Naive B cell (primary cell): ENCODE measurements at regions not wholly inside any gene's neighbourhood (a gene's known extent, or its start where the extent isn't known, plus 50 kb on each side); places are given as distances from the start of the nearest gene placed in this dataset.

ENCODE experiments used
- ATAC-seq, 2 donors: fragments of 150-1000 bp; cut with Tn5 transposase; 2 replicates each; pipeline ENCODE4 v1.10.0; 2021; ENCODE audit warnings: low read depth in 2 of 2, mild to moderate bottlenecking in 2 of 2, moderate library complexity in 2 of 2
- DNase-seq: peaks from one replicate; pipeline ENCODE4 v3.0.0; 2022
- H3K27ac Mint-ChIP-seq, 6 donors: one replicate each; pipeline ENCODE4 v1.8.0; 2020 to 2022; ENCODE audit warnings: mild to moderate bottlenecking in 6 of 6, mixed read lengths in 6 of 6, moderate library complexity in 5 of 6, inconsistent platforms in 2 of 6
- H3K27me3 Mint-ChIP-seq, 3 donors: one replicate each; pipeline ENCODE4 v1.8.0; 2021 to 2022; ENCODE audit warnings: mixed read lengths in 3 of 3, mild to moderate bottlenecking in 1 of 3
- H3K36me3 Mint-ChIP-seq, 2 donors: one replicate each; pipeline ENCODE4 v1.8.0; 2020 to 2022; ENCODE audit warnings: mixed read lengths in 2 of 2, inconsistent platforms in 1 of 2, mild to moderate bottlenecking in 1 of 2
- H3K4me1 Mint-ChIP-seq, 3 donors: one replicate each; pipeline ENCODE4 v1.8.0; 2020 to 2022; ENCODE audit warnings: mixed read lengths in 3 of 3, inconsistent platforms in 1 of 3, mild to moderate bottlenecking in 1 of 3, moderate library complexity in 1 of 3
- H3K4me3 Mint-ChIP-seq, 8 donors: one replicate each; pipeline ENCODE4 v1.8.0; 2020 to 2022; ENCODE audit warnings: mild to moderate bottlenecking in 8 of 8, mixed read lengths in 8 of 8, moderate library complexity in 8 of 8, inconsistent platforms in 2 of 8
- H3K9me3 Mint-ChIP-seq, 7 donors: one replicate each; pipeline ENCODE4 v1.8.0; 2020 to 2022; ENCODE audit warnings: mixed read lengths in 7 of 7, mild to moderate bottlenecking in 5 of 7, inconsistent platforms in 2 of 7, moderate library complexity in 1 of 7

DNA sequence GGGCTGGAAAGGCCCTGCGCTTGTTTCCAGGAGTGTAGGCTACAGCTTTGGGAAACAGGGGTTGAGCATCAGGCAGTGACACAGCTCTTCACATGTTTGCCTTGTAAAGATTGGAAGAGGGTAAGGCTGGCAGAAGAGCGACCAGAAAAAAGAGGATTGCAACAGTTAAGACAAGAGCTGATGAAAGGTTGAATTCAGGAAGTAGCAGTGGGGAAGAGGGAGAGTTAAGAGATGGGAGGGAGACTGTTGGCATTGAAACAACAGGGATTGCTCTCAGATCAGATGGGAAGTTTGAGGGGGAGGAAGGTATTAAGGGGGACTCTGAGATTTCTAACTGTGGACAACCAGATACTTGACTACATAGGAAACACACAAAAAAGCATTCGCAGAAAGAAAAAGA is 96.9 kb downstream of the CTAGE1 start:
- no peaks in the 10 kb centered on the region for H3K36me3 Mint-ChIP-seq
- peaks cover 0 to 4% (median 0%) of the 10 kb centered on the region in 7 donors for H3K9me3 Mint-ChIP-seq
- no peak overlapping the region for H3K4me3 Mint-ChIP-seq
- H3K27ac Mint-ChIP-seq: no peak overlapping the region
- DNase-seq (no peak), ATAC-seq (no peak)
- H3K4me1 Mint-ChIP-seq: no peaks in the 10 kb centered on the region
- H3K27me3 Mint-ChIP-seq: peaks cover 0 to 5% (median 0%) of the 10 kb centered on the region in 3 donors

DNA sequence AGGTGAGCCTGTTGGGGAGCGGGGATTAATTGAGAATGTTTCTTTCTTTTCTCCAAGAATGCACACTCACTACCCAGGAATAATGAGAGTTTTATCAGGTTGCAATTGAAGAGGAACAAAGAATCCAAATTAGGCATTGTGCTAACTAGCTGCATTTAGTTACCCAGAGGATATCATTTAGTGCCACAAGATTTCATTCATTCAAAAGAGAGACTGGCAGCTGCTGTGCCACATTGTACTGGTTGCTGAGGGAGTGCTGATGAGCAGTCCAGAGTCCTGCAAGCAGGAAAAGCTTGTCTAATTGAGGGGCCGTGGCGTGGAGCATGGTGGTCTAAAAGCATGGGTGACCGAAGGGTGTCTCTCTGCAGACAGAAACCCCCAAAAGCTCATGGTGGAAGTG is 97.6 kb downstream of the CTAGE1 start:
- peaks cover 0 to 5% (median 0%) of the 10 kb centered on the region in 3 donors for H3K27me3 Mint-ChIP-seq
- no peaks in the 10 kb centered on the region for H3K36me3 Mint-ChIP-seq
- no peaks in the 10 kb centered on the region for H3K4me1 Mint-ChIP-seq
- peaks cover 0 to 2% (median 0%) of the 10 kb centered on the region in 7 donors for H3K9me3 Mint-ChIP-seq
- H3K27ac Mint-ChIP-seq: no peak overlapping the region
- DNase-seq (no peak), ATAC-seq (no peak)
- H3K4me3 Mint-ChIP-seq: no peak overlapping the region

DNA sequence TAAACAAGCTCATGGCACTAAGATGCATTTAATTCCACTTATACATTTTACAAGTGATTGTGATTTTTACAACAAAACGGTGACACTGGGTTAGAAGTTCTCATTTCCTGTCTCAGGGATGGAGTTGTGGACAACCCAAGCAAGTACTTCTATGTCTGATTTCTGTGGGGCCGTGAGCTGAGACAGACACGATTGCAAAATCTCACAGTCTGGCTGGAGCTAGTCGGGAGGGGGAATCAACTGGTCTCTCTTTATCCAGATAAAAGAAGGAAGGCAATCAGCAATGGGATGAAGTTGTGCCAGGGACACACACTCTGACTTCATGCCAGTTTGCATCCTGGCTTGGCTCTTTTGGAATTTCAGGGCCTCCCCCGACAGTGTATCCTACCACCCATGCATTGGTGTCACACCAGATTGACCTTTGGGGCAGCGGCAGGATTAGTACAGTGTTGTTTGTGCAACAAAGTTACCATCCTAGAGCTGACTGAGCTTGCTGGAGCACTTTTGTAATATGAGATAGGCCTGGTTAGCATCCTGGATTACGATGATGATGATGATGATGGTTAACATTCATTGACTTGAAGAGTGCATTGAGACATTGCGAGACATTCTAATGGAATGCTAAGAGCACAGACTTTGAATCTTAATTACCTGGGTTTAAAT is 98.8 kb downstream of the CTAGE1 start:
- no peaks in the 10 kb centered on the region for H3K4me1 Mint-ChIP-seq
- no peak for DNase-seq
- no peak overlapping the region for H3K4me3 Mint-ChIP-seq
- H3K9me3 Mint-ChIP-seq: peaks cover 0 to 2% (median 0%) of the 10 kb centered on the region in 7 donors
- H3K36me3 Mint-ChIP-seq: no peaks in the 10 kb centered on the region
- ATAC-seq: no peak
- H3K27ac Mint-ChIP-seq: no peak overlapping the region
- no peaks in the 10 kb centered on the region for H3K27me3 Mint-ChIP-seq

DNA sequence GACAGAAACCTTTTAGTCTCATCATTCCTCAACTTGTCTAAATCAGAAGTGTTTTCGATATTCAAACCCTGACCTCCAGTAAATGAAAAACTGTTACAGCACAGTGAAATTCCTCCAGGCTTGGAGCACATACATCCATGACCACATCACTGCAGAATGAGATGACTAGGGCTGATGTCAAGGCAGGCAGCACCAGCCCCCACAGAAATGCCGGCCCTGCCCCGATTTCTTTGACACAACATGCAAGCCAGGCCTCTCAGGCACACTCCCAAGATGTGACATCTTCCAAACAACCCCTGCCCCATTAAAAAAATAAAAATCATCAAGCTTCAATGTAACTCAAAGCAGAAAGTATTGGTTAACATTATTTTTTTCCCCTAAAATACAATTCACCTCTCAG is 103.3 kb downstream of the CTAGE1 start:
- no peak for ATAC-seq
- peaks cover 0 to 4% (median 0%) of the 10 kb centered on the region in 7 donors for H3K9me3 Mint-ChIP-seq

DNA sequence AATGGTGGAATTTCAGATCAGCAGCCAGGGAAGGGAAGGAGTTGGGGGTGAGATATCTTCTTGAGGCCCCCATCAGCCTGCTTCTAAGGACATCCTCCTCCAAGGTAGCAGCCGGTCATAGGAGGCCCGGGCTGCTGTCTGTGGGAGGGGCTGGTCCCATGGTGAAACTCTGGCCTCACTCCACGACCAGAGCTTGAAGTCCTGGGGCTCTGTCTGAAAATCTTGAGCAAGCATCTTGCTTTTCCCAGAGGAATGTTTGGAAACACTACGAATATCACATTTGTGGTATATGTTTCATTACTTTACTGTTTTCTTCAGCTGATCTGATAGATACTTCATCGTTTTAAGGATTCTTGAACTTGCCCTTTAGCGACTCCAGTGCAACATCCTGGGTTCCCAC is 103.7 kb downstream of the CTAGE1 start:
- Mint-ChIP-seq H3K27me3 (peaks cover 0 to 5% (median 0%) of the 10 kb centered on the region in 3 donors), H3K4me1 (no peaks in the 10 kb centered on the region), H3K9me3 (peaks cover 0 to 4% (median 0%) of the 10 kb centered on the region in 7 donors), H3K36me3 (no peaks in the 10 kb centered on the region), H3K4me3 (no peak overlapping the region), H3K27ac (no peak overlapping the region)
- no peak for DNase-seq
- ATAC-seq: no peak

More for the DNA sequence above, 103.3 kb downstream of the CTAGE1 start:
- no peaks in the 10 kb centered on the region for H3K4me1 Mint-ChIP-seq
- DNase-seq: no peak
- H3K4me3 Mint-ChIP-seq: no peak overlapping the region
- peaks cover 0 to 5% (median 0%) of the 10 kb centered on the region in 3 donors for H3K27me3 Mint-ChIP-seq
- H3K27ac Mint-ChIP-seq: no peak overlapping the region
- H3K36me3 Mint-ChIP-seq: no peaks in the 10 kb centered on the region

DNA sequence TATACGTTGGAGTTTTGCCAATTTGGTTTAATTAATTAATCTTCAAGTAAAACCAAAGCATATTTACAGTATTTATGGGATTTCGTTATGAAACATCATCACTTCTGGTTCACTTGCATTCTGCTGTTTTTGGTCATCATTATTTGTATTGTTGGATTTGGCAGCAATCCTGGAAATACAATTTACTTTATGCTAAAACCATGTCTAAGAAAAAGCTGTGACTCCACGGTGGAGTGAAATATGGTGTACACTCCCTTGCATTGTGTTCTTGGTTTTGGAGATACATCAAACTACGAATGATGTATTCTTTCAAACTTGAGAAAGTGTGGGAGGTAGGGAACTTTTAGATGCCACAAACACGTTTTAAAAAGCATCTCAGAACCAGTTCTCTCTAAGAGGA is 106.4 kb downstream of the CTAGE1 start:
- DNase-seq (no peak), ATAC-seq (no peak)
- Mint-ChIP-seq H3K27me3 (peaks cover 0 to 5% (median 0%) of the 10 kb centered on the region in 3 donors), H3K4me1 (no peaks in the 10 kb centered on the region), H3K27ac (no peak overlapping the region), H3K4me3 (no peak overlapping the region), H3K9me3 (peaks cover 0 to 4% (median 0%) of the 10 kb centered on the region in 7 donors), H3K36me3 (no peaks in the 10 kb centered on the region)

DNA sequence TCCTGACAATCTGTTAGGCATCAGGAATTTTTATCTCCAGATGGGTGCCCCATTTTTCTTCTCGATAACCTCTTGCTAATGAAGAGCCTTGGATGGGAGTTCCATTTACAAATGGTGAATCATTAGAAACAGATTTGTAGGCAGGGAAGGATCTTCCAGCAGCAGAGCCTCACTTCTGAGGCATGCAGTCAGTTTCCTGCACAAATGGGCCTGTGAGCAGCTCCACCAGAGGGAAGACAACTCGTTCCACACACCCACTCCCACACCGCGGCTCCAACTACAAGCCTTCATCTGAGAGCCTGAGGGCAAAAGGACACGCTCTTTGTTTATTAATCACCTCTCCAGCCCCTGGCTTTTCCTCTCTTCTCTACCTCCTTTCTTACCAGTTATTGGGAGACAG is 108.5 kb downstream of the CTAGE1 start:
- no peak overlapping the region for H3K27ac Mint-ChIP-seq
- DNase-seq: no peak
- no peak overlapping the region for H3K4me3 Mint-ChIP-seq
- peaks cover 0 to 5% (median 2%) of the 10 kb centered on the region in 7 donors for H3K9me3 Mint-ChIP-seq
- no peaks in the 10 kb centered on the region for H3K36me3 Mint-ChIP-seq
- H3K27me3 Mint-ChIP-seq: peaks cover 4 to 10% (median 4%) of the 10 kb centered on the region in 3 donors
- no peaks in the 10 kb centered on the region for H3K4me1 Mint-ChIP-seq
- ATAC-seq: no peak

DNA sequence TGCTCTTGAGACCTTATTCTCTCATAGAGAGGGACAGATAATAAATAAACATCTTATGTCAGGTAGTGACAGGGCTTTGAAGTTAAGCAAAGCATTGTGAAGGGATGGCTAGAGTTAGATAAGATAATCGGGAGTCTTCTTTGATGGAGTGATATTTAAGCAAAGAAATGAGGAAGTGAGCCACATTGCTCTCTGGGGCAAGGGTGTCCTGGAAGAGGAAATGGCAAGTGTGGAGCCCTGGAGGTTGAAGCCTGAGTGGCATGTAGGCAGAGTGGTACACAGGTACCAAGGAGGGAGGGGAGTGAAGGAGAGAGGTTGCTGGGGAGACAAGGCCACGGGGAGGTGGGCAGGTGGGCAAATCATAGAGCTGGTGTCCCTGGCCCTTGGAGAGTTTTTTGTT is 110.2 kb downstream of the CTAGE1 start:
- no peak overlapping the region for H3K4me3 Mint-ChIP-seq
- ATAC-seq: no peak
- H3K4me1 Mint-ChIP-seq: no peaks in the 10 kb centered on the region
- no peak for DNase-seq
- H3K27me3 Mint-ChIP-seq: peaks cover 8 to 11% (median 8%) of the 10 kb centered on the region in 3 donors
- H3K36me3 Mint-ChIP-seq: no peaks in the 10 kb centered on the region
- H3K9me3 Mint-ChIP-seq: peaks cover 0 to 5% (median 2%) of the 10 kb centered on the region in 7 donors
- no peak overlapping the region for H3K27ac Mint-ChIP-seq

DNA sequence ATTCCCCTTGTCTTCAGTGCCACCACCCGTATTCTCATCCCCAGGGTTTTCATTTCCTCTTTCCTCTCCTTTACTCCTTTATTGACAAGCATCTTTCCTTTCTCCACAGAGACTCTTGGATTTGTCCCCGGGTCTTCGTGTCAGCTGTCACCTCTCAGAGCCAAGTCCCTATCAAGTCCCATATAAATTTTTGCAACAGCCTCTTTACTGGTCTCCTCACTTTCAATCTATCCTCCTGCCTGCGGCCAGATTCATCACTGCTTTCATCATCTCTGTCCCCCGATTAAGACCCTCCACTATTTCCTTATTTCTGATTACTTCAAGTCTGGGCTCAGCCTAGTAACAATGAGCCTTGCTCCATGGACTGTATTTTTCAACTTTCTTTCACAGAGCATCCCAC is 113.8 kb downstream of the CTAGE1 start:
- no peak for ATAC-seq
- Mint-ChIP-seq H3K4me1 (no peaks in the 10 kb centered on the region), H3K36me3 (no peaks in the 10 kb centered on the region), H3K4me3 (no peak overlapping the region), H3K9me3 (peaks cover 0 to 6% (median 2%) of the 10 kb centered on the region in 7 donors), H3K27me3 (peaks cover 10 to 16% (median 11%) of the 10 kb centered on the region in 3 donors), H3K27ac (no peak overlapping the region)
- no peak for DNase-seq

DNA sequence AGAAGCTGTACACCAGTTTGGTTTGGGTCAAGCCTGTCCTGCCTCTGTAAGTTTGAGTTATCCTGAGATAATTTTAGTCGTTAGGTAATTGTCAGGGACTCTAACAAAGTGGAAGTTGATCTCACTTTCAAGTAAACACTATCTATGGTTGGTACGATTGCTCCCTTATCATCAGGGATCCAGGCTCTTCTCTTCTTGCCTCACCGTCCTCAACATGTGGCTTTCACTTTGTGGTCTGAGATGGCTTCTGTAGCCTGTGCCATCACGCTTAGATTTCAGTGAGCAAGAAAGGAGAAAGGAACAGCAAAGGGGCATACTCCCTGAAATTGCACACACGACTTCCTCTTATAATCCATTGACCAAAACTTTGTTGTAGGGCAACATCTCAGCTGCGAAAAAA is 115.6 kb downstream of the CTAGE1 start:
- Mint-ChIP-seq H3K36me3 (no peaks in the 10 kb centered on the region), H3K27ac (no peak overlapping the region), H3K27me3 (peaks cover 11 to 20% (median 16%) of the 10 kb centered on the region in 3 donors), H3K4me1 (no peaks in the 10 kb centered on the region), H3K9me3 (peaks cover 0 to 12% (median 4%) of the 10 kb centered on the region in 7 donors), H3K4me3 (no peak overlapping the region)
- no peak for ATAC-seq
- DNase-seq: no peak

DNA sequence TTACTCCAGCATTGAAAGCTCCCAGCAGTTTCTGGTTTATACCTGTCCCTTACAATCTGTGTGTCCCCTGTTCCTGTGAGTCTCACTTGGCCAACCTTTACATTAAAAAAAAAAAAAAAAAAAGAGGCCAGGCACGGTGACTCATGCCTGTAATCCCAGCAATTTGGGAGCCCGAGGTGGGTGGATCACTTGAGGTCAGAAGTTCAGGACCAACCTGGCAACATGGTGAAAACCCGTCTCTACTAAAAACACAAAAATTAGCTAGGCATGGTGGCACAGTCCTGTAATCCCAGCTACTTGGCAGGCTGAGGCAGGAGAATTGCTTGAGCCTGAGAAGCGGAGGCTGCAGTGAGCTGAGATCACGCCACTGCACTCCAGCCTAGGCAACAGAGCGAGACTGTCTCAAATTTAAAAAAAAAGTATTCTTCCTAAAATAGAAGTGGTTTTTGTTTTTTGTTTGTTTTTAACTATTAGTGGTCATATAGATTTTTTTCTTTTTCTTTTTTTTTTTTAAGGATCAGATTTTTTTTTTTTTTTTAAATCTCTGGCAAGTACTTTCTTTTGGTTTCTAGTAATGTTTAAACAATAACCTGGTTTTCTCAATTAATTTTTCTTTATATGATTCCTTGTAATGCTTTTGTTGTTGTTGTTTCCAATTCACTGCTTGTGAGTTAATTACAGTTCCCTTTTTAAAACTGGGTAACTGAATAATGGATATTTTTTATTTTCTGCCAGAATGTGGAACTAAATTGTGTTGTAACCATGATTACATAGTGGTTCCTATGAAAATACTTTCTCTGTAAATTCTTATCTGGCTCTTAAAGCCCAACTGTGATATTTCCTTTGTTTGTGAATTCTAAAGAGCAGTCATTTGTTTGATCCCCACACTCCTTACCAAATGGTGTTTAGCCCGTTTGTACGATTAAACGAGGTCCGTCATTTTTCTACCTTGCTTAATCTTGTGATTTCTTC is 116.8 kb downstream of the CTAGE1 start:
- DNase-seq (no peak), ATAC-seq (no peak)

DNA sequence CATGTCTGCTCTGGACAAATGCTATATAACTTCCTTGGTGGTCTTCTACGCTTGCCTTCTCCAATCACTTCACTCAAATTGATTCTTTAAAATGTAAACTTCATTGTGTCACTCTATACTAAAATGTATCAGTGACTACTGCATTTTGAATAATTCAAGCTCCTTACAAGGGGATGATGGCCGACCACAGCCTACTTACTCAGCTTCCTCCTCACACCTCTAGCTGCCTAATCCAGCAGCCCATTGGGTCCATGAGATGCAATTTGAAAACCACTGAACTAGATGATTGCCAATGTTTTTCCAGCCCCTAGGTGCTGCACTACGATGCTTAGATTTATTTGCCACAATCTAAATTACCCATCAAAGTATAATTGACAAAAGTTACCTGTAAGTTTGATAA is 120.7 kb downstream of the CTAGE1 start:
- no peak for ATAC-seq
- H3K9me3 Mint-ChIP-seq: peaks cover 0 to 8% (median 4%) of the 10 kb centered on the region in 7 donors
- no peak for DNase-seq
- H3K27me3 Mint-ChIP-seq: peaks cover 0 to 15% (median 8%) of the 10 kb centered on the region in 3 donors
- no peaks in the 10 kb centered on the region for H3K4me1 Mint-ChIP-seq
- no peak overlapping the region for H3K27ac Mint-ChIP-seq
- no peak overlapping the region for H3K4me3 Mint-ChIP-seq
- H3K36me3 Mint-ChIP-seq: no peaks in the 10 kb centered on the region

More for the DNA sequence above, 116.8 kb downstream of the CTAGE1 start:
- Mint-ChIP-seq H3K27me3 (peaks cover 11 to 20% (median 16%) of the 10 kb centered on the region in 3 donors), H3K4me3 (no peak overlapping the region), H3K4me1 (no peaks in the 10 kb centered on the region), H3K9me3 (peaks cover 0 to 12% (median 4%) of the 10 kb centered on the region in 7 donors), H3K36me3 (no peaks in the 10 kb centered on the region), H3K27ac (no peak overlapping the region)

DNA sequence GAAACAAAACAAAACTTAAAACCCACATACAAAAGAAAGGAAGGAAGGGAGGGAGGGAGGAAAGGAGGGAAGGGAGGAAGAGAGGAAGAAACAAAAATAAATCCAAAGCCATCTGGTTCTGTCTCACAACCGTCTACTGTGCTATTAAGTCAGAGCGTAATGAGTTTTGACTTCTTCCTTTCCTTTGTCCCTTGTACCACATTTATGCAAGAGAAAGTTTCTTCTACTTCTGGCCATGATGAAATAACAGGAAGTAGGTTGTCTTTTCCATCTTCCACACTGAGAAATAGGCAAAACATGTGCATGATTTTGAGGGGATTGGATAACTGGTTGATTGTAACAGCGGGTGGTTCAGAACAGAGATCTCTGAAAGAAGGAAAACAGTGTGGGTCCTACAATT is 121.4 kb downstream of the CTAGE1 start:
- ATAC-seq (no peak), DNase-seq (no peak)

More for the DNA sequence above, 121.4 kb downstream of the CTAGE1 start:
- Mint-ChIP-seq H3K36me3 (no peaks in the 10 kb centered on the region), H3K9me3 (peaks cover 0 to 8% (median 4%) of the 10 kb centered on the region in 7 donors), H3K27me3 (peaks cover 0 to 12% (median 8%) of the 10 kb centered on the region in 3 donors), H3K27ac (no peak overlapping the region), H3K4me3 (no peak overlapping the region), H3K4me1 (no peaks in the 10 kb centered on the region)
